ENCODE measurements at regions not wholly inside any gene's neighbourhood (a gene's known extent, or its start where the extent isn't known, plus 50 kb on each side); places are given as distances from the start of the nearest gene placed in this dataset.

DNA sequence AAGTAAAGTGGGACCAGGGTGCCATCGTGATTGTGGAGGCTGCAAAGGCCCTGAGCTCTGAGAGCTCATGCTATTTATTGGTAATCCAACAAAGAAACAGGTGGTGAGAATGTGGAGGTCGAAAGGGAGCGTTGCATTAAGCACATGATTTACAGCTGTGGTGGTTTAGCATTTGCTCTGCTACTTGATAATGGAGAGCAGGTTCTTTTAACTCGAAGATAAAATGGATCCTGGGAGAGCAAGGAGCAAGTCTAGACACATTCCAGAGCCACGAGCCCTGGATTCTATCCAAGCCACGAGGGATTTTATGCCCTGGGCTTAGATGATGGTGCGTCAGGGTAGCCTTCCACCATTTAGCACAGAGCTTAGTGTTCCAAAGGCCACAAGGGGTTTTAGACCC is 1710.1 kb upstream of the CDH9 start:
- H3K4me3 ChIP-seq (ENCODE audit: low read depth, low read length), result no peak overlapping the region
- TF ChIP-seq, protein P1, sequence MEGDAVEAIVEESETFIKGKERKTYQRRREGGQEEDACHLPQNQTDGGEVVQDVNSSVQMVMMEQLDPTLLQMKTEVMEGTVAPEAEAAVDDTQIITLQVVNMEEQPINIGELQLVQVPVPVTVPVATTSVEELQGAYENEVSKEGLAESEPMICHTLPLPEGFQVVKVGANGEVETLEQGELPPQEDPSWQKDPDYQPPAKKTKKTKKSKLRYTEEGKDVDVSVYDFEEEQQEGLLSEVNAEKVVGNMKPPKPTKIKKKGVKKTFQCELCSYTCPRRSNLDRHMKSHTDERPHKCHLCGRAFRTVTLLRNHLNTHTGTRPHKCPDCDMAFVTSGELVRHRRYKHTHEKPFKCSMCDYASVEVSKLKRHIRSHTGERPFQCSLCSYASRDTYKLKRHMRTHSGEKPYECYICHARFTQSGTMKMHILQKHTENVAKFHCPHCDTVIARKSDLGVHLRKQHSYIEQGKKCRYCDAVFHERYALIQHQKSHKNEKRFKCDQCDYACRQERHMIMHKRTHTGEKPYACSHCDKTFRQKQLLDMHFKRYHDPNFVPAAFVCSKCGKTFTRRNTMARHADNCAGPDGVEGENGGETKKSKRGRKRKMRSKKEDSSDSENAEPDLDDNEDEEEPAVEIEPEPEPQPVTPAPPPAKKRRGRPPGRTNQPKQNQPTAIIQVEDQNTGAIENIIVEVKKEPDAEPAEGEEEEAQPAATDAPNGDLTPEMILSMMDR (IDR thresholded peaks at IDR 0.05; ENCODE audit: low read depth, low read length), result no peak

DNA sequence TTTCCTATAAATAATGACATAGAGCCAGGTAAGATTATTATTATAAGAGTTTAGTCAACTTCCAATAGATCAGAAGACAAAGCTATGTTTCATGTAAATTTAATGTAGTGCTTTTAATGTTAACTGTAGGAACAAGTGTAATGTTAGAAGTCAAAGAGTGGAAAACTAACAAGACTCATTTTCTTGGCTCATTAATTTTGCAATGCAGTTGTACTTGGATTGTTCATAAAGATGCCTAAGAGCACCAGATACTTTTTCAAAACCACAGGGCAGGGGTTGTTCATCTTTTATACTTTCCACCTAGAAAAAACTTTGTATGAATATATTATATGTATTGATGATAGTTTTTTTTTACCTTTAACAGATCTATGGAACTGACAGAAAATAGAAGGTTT is 1705.3 kb upstream of the CDH9 start:
- TF ChIP-seq, protein P1 (IDR thresholded peaks at IDR 0.05; ENCODE audit: low read depth, low read length), result no peak

DNA sequence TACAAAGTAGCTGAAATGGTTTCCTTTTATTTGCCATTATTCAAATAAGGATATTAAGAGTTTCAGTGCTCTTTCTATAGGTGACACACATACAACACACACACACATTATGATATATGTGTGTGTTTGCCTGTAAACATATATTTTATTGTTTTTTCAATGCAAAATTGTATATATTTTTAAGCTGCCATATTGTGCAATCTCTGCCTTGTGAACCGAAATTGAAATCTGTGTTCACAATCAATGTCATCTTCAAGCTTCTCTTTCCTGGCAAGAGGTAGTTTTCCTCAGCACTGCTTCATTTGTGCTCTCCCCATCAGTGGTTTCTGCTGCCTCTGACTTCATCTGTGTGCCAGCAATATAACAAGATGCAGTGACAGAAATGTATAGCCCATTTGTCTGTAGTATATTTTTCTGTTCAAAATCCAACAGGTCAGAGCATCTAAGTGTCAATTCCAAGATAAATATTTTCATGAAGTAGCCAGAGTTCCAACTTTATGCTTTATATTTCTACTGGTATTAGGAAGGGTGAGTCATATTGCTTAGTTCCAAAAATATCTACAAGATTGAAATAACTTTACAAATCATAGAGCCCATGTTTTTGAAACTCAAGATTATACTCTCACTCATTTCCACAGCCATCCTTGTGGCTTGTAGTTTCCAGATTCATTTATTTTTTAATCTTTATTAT is 1704.8 kb upstream of the CDH9 start:
- TF ChIP-seq, protein P1 (IDR thresholded peaks at IDR 0.05; ENCODE audit: low read depth, low read length), result no peak
- no peak overlapping the region for H3K4me3 ChIP-seq (ENCODE audit: low read depth, low read length)

More for the DNA sequence above, 1705.3 kb upstream of the CDH9 start:
- no peak overlapping the region for H3K4me3 ChIP-seq (ENCODE audit: low read depth, low read length)

DNA sequence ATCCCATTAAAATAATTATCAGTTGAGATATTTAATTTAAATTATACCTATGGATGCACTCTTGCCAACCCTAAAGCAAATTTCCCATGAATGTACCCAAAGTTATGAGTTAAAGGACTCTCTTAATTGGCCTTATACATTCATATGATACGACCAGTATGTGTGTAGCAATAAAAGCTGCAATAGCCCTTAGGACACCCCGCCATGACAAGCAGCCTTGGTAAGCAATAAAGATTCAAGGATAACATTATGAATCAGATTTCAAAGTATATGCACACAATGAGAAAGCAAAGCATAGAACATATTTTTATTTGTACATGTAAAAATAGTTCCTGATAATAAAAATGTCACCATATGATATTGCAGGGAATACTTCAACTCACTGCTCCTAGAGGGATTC is 1699.3 kb upstream of the CDH9 start:
- TF ChIP-seq, protein P1 (IDR thresholded peaks at IDR 0.05; ENCODE audit: low read depth, low read length), result no peak
- H3K4me3 ChIP-seq (ENCODE audit: low read depth, low read length), result no peak overlapping the region

DNA sequence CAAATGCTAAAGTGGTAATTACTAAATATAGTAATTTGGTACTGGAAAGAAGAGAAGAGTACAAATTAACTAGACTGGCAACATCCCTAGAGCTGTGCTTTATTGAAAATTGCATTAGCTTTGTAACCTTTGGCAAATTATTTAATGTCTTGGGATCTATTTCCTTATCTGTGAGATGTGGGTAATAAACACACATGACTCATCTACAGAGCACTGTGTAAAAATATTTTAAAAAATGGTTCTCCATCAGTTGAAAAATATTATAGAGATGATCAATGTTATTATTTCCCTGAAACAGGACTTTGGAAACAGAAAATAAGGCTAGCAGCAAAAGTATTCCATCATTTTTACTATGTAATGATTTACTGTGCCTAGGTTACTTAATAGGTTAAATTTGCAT is 1698.8 kb upstream of the CDH9 start:
- no peak overlapping the region for H3K4me3 ChIP-seq (ENCODE audit: low read depth, low read length)
- TF ChIP-seq, protein P1 (IDR thresholded peaks at IDR 0.05; ENCODE audit: low read depth, low read length), result no peak

DNA sequence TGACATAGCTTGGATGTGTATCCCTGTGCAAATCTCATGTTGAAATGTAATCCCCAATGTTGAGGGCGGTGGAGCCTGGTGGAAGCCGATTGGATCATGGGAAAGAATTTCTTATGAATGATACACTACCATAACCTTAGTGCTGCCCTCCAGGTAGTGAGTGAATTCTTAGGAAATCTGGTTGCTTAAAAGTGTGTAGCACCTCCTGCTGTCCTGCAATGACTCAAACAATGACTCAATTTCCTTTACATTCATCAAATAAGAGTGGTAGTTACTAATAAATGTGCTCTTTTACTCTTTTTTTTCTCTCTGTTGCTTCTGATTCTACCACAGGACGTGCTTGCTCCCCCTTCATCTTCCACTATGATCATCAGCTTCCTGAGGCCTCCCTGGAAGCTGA is 1696.0 kb upstream of the CDH9 start:
- H3K4me3 ChIP-seq (ENCODE audit: low read depth, low read length), result no peak overlapping the region
- TF ChIP-seq, protein P1 (IDR thresholded peaks at IDR 0.05; ENCODE audit: low read depth, low read length), result no peak

DNA sequence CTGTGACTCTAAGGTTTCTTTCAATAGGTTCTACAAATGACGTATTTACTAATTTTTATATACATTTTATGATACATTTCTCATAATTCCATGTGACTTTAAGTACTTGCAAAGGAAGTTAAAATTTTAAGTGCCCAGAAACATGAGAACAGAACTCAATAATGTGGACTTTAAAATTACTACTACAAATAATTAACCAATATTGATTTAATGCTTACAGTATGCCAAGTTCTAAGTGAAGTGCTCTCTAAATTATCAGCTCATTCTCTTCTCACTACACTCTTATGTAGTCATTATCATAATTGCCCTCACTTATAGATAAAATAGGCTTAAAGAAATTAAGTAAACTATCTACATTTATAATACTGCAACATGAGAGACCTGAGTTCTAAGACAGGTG is 1690.7 kb upstream of the CDH9 start:
- TF ChIP-seq, protein P1 (IDR thresholded peaks at IDR 0.05; ENCODE audit: low read depth, low read length), result no peak
- H3K4me3 ChIP-seq (ENCODE audit: low read depth, low read length), result no peak overlapping the region

All from WI38 (cell line).